Activated naive CD8-positive, alpha-beta T cell treated with anti-CD3 and anti-CD28 coated beads for 36 hours (primary cell): ENCODE measurements at regions not wholly inside any gene's neighbourhood (a gene's known extent, or its start where the extent isn't known, plus 50 kb on each side); places are given as distances from the start of the nearest gene placed in this dataset.

Experiments
- DNase-seq: peaks from one replicate; pipeline ENCODE4 v3.0.0; 2021
- H3K27ac Mint-ChIP-seq: one replicate; pipeline ENCODE4 v1.8.0; 2022; ENCODE audit warnings: mild to moderate bottlenecking, moderate library complexity, mixed read lengths
- H3K27me3 Mint-ChIP-seq: one replicate; pipeline ENCODE4 v1.8.0; 2022; ENCODE audit warnings: mild to moderate bottlenecking, mixed read lengths
- H3K36me3 Mint-ChIP-seq: one replicate; pipeline ENCODE4 v1.8.0; 2021; ENCODE audit warnings: mild to moderate bottlenecking, mixed read lengths
- H3K4me1 Mint-ChIP-seq: one replicate; pipeline ENCODE4 v1.8.0; 2021; ENCODE audit warnings: mixed read lengths
- H3K4me3 Mint-ChIP-seq: one replicate; pipeline ENCODE4 v1.8.0; 2022; ENCODE audit warnings: mild to moderate bottlenecking, moderate library complexity, mixed read lengths
- H3K9me3 Mint-ChIP-seq: one replicate; pipeline ENCODE4 v1.8.0; 2022; ENCODE audit warnings: mixed read lengths

DNA sequence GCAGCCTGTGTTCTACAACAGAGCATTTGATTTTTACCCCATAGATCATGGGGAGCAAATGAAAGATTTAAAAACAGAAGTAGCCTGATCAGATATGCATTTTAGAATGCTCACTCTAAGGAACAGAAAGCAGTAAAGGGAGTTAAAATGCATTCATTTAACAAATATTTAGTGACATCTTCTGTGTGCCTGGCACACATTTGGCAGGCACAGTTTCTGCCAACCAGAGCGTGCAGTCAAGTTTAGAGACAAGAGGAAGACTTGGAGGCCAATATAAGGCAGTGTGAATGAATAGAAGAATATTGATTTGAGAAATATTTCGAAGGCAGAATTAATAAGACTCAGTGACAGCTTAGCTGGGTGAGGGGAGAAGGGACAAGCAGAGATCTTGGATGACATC, 210.1 kb downstream of the KDR start:
- no peak for DNase-seq
- H3K36me3 Mint-ChIP-seq, result no peaks in the 10 kb centered on the region
- no peaks in the 10 kb centered on the region for H3K27me3 Mint-ChIP-seq
- no peak overlapping the region for H3K4me3 Mint-ChIP-seq
- H3K27ac Mint-ChIP-seq, result no peak overlapping the region
- no peaks in the 10 kb centered on the region for H3K9me3 Mint-ChIP-seq
- H3K4me1 Mint-ChIP-seq, result no peaks in the 10 kb centered on the region

DNA sequence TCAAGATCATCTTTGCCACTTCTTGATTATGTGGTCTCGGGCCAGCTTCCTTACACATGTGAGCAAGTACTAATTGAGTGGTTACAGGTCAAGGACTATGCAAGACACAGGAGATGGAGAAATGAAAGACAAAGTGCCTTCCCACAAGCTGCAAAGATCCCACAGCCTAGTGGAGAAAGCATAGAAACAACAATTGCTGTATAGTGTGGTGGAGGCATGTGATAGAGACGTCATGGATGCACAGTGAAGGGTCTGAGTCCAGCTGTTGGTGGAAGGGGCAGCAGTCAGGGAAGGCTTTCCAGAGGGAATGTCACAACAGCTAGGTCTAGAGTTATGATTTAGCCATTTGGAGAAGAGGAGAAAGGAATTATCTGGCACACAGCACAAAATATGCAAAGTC, 210.6 kb downstream of the KDR start:
- Mint-ChIP-seq H3K9me3 (no peaks in the 10 kb centered on the region), H3K4me1 (no peaks in the 10 kb centered on the region), H3K4me3 (no peak overlapping the region), H3K27ac (no peak overlapping the region), H3K36me3 (no peaks in the 10 kb centered on the region), H3K27me3 (no peaks in the 10 kb centered on the region)
- no peak for DNase-seq

DNA sequence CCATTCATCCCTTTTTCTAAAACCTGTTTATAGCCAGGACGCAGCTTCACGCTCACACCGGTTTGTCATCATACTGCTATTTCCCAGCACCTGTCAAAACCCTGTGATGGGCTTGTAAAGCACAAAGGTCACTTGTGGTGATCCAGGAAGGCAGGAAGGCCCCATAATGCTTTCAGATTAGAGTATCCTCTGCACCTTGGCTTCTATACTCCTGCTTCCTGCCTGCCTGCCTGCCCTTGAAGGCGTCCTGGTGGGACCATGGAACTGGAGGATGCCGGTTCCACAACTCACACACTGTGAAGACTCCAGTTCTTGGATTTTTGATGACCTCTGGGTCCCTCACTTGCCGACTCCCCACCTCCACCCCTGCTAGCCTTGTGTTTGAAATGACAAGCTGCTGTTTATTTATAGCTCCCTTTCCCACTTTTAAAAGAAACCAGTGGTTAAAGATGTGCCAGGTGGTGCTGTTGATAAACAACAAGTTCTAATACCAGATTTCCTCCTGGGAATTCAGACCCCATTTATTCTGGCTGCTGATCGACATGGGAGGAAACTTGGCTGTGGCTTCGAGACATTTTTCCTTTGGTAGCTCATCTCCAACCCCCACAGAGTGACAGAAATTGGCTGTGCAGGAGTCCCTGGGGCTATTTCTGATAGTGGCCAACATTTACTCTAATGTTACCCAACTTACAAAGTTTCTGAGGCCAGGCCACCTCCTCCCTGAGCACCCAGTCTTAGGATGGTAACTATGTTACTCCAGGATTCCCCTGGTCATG, 211.5 kb downstream of the KDR start:
- DNase-seq, result no peak
- Mint-ChIP-seq H3K27me3 (no peaks in the 10 kb centered on the region), H3K9me3 (no peaks in the 10 kb centered on the region)

DNA sequence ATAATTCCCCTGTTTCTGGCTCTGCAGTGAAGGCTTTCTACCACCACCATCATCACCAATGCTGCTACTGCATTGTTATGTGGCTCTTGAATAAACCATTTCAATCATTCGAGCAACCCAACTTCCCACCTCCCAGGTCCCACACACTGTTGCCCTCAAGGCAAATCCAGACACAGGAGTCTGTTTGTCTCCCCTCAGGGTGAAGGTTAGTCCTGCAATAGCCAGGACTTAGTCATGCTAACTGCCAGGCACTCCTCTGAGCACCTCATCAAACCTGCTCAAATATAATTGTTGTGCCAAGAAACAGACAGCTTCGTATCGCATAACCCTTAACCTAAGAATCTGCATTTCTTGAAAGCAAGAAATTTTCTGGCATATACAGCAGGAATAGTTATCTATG, 213.2 kb downstream of the KDR start:
- DNase-seq, result no peak
- peaks cover 2% of the 10 kb centered on the region for H3K9me3 Mint-ChIP-seq
- no peaks in the 10 kb centered on the region for H3K4me1 Mint-ChIP-seq
- H3K27ac Mint-ChIP-seq, result no peak overlapping the region
- no peaks in the 10 kb centered on the region for H3K27me3 Mint-ChIP-seq
- H3K4me3 Mint-ChIP-seq, result no peak overlapping the region
- H3K36me3 Mint-ChIP-seq, result no peaks in the 10 kb centered on the region

More for the DNA sequence above, 211.5 kb downstream of the KDR start:
- H3K36me3 Mint-ChIP-seq, result no peaks in the 10 kb centered on the region
- no peaks in the 10 kb centered on the region for H3K4me1 Mint-ChIP-seq
- no peak overlapping the region for H3K4me3 Mint-ChIP-seq
- no peak overlapping the region for H3K27ac Mint-ChIP-seq

DNA sequence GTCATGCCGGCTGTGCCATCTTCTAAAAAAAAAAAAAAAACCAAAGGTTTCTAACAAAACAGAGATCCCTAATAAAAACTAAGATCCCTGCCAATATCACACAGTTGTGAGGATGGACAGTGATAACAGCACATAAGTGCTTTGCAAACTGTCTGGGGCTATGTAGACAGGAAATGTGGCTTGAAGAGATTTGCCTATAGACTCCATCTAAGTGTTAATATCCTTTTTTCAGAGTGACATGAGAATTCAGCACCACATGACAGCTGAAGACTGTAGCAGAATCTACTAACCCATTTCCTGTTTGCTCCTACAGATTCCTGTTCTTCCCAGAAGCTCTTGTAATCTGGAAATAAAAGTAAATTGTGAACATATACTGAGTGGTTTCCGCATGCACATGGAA, 215.4 kb downstream of the KDR start:
- Mint-ChIP-seq H3K27ac (no peak overlapping the region), H3K4me1 (no peaks in the 10 kb centered on the region), H3K9me3 (peaks cover 6% of the 10 kb centered on the region), H3K4me3 (no peak overlapping the region), H3K27me3 (no peaks in the 10 kb centered on the region), H3K36me3 (no peaks in the 10 kb centered on the region)
- no peak for DNase-seq

DNA sequence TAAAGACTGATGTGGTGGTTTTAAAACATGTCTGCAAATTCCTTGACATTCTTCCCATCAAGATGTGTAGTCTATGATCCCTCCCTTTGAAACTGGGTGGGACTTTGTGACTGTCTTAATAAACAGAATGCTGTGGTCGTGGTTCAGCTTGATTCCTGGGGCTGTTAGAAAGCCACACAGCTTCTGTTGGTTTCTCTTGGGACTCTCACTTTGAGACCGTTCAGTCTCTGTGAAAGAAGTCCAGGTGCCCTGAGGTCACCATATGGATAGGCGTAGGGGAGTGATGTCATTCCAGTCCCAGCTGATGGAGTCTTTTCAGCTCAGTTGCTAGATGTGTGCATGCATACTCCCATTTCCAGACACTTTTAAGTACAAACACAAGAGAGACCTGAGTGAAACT, 216.6 kb downstream of the KDR start:
- no peak overlapping the region for H3K4me3 Mint-ChIP-seq
- no peak for DNase-seq
- peaks cover 6% of the 10 kb centered on the region for H3K9me3 Mint-ChIP-seq
- H3K4me1 Mint-ChIP-seq, result no peaks in the 10 kb centered on the region
- H3K36me3 Mint-ChIP-seq, result no peaks in the 10 kb centered on the region
- no peak overlapping the region for H3K27ac Mint-ChIP-seq
- H3K27me3 Mint-ChIP-seq, result no peaks in the 10 kb centered on the region

DNA sequence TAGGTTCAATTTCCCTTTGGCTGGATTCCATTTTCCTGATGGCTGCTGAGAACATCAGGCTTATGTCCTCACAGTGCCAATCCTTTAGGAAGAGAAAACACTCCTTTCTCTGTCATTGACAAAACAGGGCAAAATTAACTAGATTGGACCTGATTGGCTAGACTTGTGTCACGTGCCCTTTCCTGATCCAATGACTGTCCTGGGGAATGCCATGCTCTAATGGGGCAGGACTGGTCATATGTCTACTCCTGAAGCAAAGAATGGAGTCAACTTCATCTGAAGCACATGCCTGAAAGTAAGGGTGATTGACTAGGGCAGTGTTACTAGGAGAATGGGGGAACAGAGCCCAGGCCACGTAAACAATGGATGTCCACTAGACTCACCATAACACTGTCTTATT, 220.4 kb downstream of the KDR start:
- Mint-ChIP-seq H3K27me3 (no peaks in the 10 kb centered on the region), H3K27ac (no peak overlapping the region), H3K9me3 (peaks cover 6% of the 10 kb centered on the region), H3K36me3 (no peaks in the 10 kb centered on the region), H3K4me3 (no peak overlapping the region), H3K4me1 (no peaks in the 10 kb centered on the region)
- no peak for DNase-seq

DNA sequence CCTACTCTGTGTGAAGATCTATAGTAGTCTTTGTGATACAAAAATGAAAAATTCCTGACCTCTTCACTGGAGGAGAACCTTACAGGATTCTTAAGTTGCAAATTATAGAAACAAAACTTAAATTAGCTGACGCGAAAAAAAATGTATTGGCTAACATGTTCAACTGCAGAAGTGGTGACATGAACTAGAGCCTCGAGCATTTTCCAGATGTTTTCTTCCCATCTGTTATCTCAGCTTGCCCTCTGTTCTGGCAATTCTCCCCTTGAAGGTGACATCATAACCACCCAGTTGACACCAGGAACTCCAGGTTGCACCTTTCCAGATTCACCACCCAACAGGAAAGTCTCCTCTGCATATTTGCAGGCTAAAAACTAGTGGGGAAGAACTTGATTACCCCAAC, 222.4 kb downstream of the KDR start:
- Mint-ChIP-seq H3K9me3 (peaks cover 6% of the 10 kb centered on the region), H3K4me1 (no peaks in the 10 kb centered on the region)

DNA sequence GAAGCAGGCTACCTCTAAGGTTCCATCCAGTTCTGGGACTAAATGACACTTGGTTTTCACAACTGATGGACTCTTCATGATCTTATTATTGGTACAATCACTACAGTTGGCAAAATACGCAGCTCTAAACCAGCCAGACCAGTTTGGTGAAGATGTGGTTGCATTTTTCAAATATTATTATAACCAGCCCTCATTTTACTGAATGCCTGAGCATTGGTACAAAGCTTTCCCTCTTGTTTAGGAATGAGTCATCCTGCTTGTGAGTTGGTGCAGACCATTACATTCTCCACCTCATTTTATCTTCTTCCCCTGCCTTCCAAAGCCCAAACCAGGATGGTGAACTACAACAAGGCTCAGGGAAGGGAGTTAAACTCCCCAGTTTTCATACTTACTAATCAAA, 223.1 kb downstream of the KDR start:
- no peaks in the 10 kb centered on the region for H3K4me1 Mint-ChIP-seq
- no peak overlapping the region for H3K27ac Mint-ChIP-seq
- H3K27me3 Mint-ChIP-seq, result peaks cover 3% of the 10 kb centered on the region
- no peaks in the 10 kb centered on the region for H3K36me3 Mint-ChIP-seq
- DNase-seq, result no peak
- peaks cover 4% of the 10 kb centered on the region for H3K9me3 Mint-ChIP-seq
- no peak overlapping the region for H3K4me3 Mint-ChIP-seq

More for the DNA sequence above, 222.4 kb downstream of the KDR start:
- Mint-ChIP-seq H3K4me3 (no peak overlapping the region), H3K27me3 (peaks cover 3% of the 10 kb centered on the region), H3K36me3 (no peaks in the 10 kb centered on the region), H3K27ac (no peak overlapping the region)
- DNase-seq, result no peak

DNA sequence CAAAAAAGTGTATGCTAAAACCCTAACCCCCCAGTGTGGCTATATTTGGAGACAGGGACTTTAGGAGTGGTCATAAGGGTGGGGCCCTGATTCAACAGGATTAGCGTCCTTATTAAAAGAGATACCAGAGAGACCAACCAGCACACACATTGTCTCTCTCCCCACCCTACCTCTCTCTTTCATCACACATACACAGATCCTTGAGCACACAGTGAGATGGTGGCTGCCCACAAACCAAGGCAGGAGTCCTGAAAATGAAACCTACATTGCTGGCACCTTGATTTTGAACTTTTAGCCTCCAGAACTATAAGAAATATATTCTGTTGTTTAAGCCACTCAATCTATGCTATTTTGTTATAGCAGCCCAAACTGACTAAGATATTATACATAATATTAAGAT, 224.2 kb downstream of the KDR start:
- H3K4me3 Mint-ChIP-seq, result no peak overlapping the region
- H3K4me1 Mint-ChIP-seq, result no peaks in the 10 kb centered on the region
- no peak for DNase-seq
- H3K27me3 Mint-ChIP-seq, result peaks cover 3% of the 10 kb centered on the region
- H3K9me3 Mint-ChIP-seq, result peaks cover 1% of the 10 kb centered on the region
- no peak overlapping the region for H3K27ac Mint-ChIP-seq
- no peaks in the 10 kb centered on the region for H3K36me3 Mint-ChIP-seq

DNA sequence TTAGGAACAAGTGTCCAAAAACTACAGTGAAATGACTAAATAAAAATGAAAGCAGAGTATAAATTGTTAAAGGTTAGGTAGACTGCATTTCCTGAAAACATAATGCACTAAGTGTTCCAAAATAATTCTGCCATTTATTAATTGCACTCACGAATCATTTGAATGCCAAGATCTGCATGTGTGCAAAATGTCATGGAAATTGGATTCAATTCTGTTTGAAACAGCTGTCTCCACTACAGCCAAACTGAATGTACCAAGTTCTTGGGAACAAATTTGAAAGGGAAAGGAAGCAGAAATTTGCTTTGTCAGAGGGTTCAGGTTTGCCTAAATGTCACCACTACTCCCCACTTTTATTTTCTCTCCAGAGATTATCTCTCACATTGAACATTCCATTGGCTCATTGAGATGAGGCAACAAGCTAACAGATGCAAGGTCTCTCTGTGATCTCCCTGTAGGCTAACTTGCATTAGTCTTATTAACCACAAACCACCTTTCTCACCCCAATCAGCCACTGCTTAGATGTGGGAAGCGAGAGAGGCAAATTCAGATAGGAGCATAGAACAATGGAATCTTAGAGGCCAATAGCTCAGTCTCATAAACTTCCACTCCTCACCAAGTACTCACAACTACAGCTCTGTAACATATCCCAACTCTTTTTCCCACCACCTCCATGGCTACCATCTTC, 226.6 kb downstream of the KDR start:
- Mint-ChIP-seq H3K27me3 (peaks cover 3% of the 10 kb centered on the region), H3K4me3 (no peak overlapping the region), H3K36me3 (no peaks in the 10 kb centered on the region), H3K9me3 (no peaks in the 10 kb centered on the region), H3K27ac (no peak overlapping the region), H3K4me1 (no peaks in the 10 kb centered on the region)
- no peak for DNase-seq

DNA sequence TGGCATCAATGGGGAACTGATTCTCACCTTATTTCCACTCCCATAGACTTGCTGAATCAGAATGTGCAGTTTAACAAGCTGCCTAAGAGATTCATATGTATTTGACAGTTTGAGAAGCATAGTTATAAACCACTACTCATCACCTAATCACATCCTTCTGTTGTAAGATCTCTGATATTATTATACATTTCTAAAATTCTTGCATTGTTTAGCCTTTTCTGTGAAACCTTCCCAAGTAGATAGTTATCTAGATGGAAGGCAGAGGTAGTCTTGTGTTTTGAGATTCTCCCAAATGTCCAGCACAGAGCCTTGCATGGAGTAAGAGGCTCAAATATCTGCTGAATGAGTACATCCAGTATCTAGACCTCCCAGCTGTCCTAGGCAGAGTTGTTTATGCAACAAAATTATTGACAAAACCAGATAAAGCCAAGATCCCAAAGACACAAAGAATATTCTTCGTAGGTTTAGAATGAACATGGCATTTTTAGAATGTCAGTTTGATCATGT, 227.3 kb downstream of the KDR start:
- H3K4me1 Mint-ChIP-seq, result no peaks in the 10 kb centered on the region
- H3K4me3 Mint-ChIP-seq, result no peak overlapping the region
- no peaks in the 10 kb centered on the region for H3K9me3 Mint-ChIP-seq
- H3K36me3 Mint-ChIP-seq, result no peaks in the 10 kb centered on the region
- no peak overlapping the region for H3K27ac Mint-ChIP-seq
- H3K27me3 Mint-ChIP-seq, result peaks cover 3% of the 10 kb centered on the region
- DNase-seq, result no peak

DNA sequence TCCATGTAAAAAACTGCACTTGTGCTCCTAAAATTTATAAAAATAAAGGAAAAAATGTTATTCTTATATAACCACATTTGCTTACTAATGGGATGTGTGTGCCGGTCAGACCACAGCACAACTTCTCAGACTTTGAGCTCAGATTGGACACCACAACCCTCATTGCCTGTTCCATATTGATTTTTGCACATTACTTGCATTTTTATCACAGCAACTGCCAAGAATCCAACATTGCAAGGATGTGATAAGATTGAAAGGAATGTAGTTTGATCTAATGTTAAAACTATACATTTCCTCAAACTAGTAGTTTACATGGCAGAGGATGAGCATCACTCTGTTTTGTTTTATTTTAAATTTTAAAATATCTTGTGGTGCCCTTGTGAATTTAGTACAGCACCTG, 227.8 kb downstream of the KDR start:
- Mint-ChIP-seq H3K4me3 (no peak overlapping the region), H3K27ac (no peak overlapping the region), H3K9me3 (no peaks in the 10 kb centered on the region), H3K36me3 (no peaks in the 10 kb centered on the region), H3K4me1 (no peaks in the 10 kb centered on the region), H3K27me3 (peaks cover 3% of the 10 kb centered on the region)
- no peak for DNase-seq

DNA sequence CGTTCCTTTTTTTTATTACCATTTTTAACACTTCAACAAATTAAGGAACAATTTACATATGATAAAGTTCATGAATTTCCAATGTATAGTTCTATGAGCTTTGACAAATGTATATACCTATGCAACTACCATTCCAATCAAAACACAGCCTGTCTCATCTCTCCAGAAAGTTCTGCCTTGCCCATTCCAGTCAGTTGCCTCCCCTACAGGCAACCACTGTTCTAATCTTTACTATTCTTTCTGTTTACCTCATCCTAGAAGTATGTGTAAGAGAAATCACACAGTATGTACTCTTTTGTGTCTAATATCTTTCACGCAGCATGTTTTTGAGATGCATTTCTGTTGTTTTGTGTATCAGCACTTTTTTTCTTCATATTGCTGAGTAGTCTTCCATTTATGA, 224.9 kb downstream of the KIT start:
- no peaks in the 10 kb centered on the region for H3K36me3 Mint-ChIP-seq
- H3K27ac Mint-ChIP-seq, result no peak overlapping the region
- no peak for DNase-seq
- no peaks in the 10 kb centered on the region for H3K4me1 Mint-ChIP-seq
- H3K4me3 Mint-ChIP-seq, result no peak overlapping the region
- no peaks in the 10 kb centered on the region for H3K9me3 Mint-ChIP-seq
- H3K27me3 Mint-ChIP-seq, result peaks cover 4% of the 10 kb centered on the region

DNA sequence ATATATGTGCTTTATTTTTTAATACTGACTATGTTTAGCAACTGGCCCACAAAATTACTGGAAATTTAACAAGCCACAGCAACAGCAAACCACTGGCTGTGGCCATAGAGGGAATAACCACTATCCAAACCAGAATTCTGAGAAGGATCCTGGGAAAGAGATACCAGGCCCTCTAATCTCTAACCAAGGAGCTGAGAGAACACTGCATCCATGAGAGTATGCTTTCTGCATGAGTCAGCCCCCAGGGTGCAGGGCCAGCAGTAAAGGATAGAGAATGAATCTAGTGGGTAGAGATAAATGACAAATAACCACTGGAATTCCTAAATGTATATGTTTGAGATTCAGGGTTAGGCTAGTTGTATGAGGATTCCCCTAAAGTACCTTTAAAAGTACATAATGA, 221.8 kb downstream of the KIT start:
- Mint-ChIP-seq H3K27me3 (peaks cover 4% of the 10 kb centered on the region), H3K27ac (no peak overlapping the region), H3K4me3 (no peak overlapping the region), H3K9me3 (no peaks in the 10 kb centered on the region), H3K4me1 (no peaks in the 10 kb centered on the region), H3K36me3 (no peaks in the 10 kb centered on the region)
- no peak for DNase-seq

DNA sequence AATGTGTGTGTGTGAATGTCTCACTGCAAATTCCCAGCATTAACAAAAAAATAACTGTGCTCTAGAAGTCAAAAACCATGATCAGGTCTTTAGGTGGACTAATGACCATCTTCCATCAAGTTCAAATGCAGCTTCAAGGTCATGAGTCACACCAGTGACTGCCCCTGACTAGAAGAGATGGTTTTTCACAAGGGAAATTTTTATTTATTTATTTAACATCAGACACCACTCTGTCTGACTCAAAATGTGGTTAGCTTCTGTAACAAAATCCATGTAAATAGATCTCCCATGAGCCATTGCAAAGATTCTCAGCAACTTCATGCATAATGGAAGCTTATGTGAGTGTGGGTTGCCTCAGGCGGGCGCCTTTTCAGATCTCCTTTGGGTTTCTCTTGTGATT, 219.2 kb downstream of the KIT start:
- Mint-ChIP-seq H3K4me1 (no peaks in the 10 kb centered on the region), H3K4me3 (no peak overlapping the region), H3K9me3 (no peaks in the 10 kb centered on the region), H3K27me3 (no peaks in the 10 kb centered on the region), H3K36me3 (no peaks in the 10 kb centered on the region), H3K27ac (no peak overlapping the region)
- DNase-seq, result no peak
